GM21423 (cell line): ENCODE measurements at regions not wholly inside any gene's neighbourhood (a gene's known extent, or its start where the extent isn't known, plus 50 kb on each side); places are given as distances from the start of the nearest gene placed in this dataset.

Experiments used
- ATAC-seq: cut with Tn5 transposase; IDR thresholded peaks from one replicate; pipeline ENCODE4 v1.9.1; 2021; ENCODE audit warnings: mild to moderate bottlenecking, moderate library complexity; ENCODE audit not compliant: unreplicated experiment

GRCh38 chr21:17903929-17904639 lies 84.9 kb upstream of the C21orf91 start:
- no peak for ATAC-seq

GRCh38 chr21:17903029-17903806 lies 84.1 kb upstream of the C21orf91 start:
- no peak for ATAC-seq

- ATAC-seq: no peak
Measured at GRCh38 chr21:17901458-17902079, 82.4 kb upstream of the C21orf91 start.

GRCh38 chr21:17900990-17901385 lies 81.8 kb upstream of the C21orf91 start:
- no peak for ATAC-seq

- ATAC-seq: no peak
Measured at GRCh38 chr21:17900281-17900989, 81.3 kb upstream of the C21orf91 start.

- ATAC-seq: no peak
Measured at GRCh38 chr21:17889171-17889570, 70.0 kb upstream of the C21orf91 start.

- no peak for ATAC-seq
Measured at GRCh38 chr21:17869115-17869514, 50.0 kb upstream of the C21orf91 start.
